HPDE6-E6E7 (cell line): ENCODE measurements at regions not wholly inside any gene's neighbourhood (a gene's known extent, or its start where the extent isn't known, plus 50 kb on each side); places are given as distances from the start of the nearest gene placed in this dataset.
"Not testable (repeated sequence)": the region's sequence is repeated elsewhere in the genome, so short reads cannot be mapped to it uniquely, and the experiment has no call there.

ENCODE experiments used
- DNase-seq: peaks from one replicate; pipeline ENCODE4 v3.0.0; 2011; ENCODE audit warnings: missing footprints; ENCODE audit errors: extremely low spot score

- DNase-seq: no peak
Measured at GRCh38 chr2:129189617-129190319, 789.7 kb upstream of the RAB6C start.

GRCh38 chr2:129190494-129190893, 789.0 kb upstream of the RAB6C start:
- DNase-seq: no peak

- DNase-seq: no peak
Measured at GRCh38 chr2:129191530-129191929, 787.9 kb upstream of the RAB6C start.

GRCh38 chr2:129192117-129192516, 787.3 kb upstream of the RAB6C start:
- no peak for DNase-seq

- DNase-seq: no peak
Measured at GRCh38 chr2:129192841-129193253, 786.6 kb upstream of the RAB6C start.

GRCh38 chr2:129193961-129194360, 785.5 kb upstream of the RAB6C start:
- no peak for DNase-seq

GRCh38 chr2:129199501-129199900, 780.0 kb upstream of the RAB6C start:
- DNase-seq: no peak

- DNase-seq: no peak
Measured at GRCh38 chr2:129201696-129202095, 777.8 kb upstream of the RAB6C start.

- no peak for DNase-seq
Measured at GRCh38 chr2:129203331-129203730, 776.1 kb upstream of the RAB6C start.

GRCh38 chr2:129204581-129204980, 774.9 kb upstream of the RAB6C start:
- not testable (repeated sequence) for DNase-seq

GRCh38 chr2:129205176-129205575, 774.3 kb upstream of the RAB6C start:
- DNase-seq: no peak

- DNase-seq: no peak
Measured at GRCh38 chr2:129205766-129206165, 773.7 kb upstream of the RAB6C start.

GRCh38 chr2:129212299-129212958, 767.0 kb upstream of the RAB6C start:
- DNase-seq: no peak

GRCh38 chr2:129224022-129224421, 755.4 kb upstream of the RAB6C start:
- no peak for DNase-seq

- no peak for DNase-seq
Measured at GRCh38 chr2:129224486-129224885, 755.0 kb upstream of the RAB6C start.

- no peak for DNase-seq
Measured at GRCh38 chr2:129229196-129229595, 750.3 kb upstream of the RAB6C start.

- DNase-seq: no peak
Measured at GRCh38 chr2:129229830-129230441, 749.5 kb upstream of the RAB6C start.

- DNase-seq: no peak
Measured at GRCh38 chr2:129231924-129232323, 747.5 kb upstream of the RAB6C start.

- DNase-seq: no peak
Measured at GRCh38 chr2:129233166-129233565, 746.3 kb upstream of the RAB6C start.

GRCh38 chr2:129233751-129234406, 745.6 kb upstream of the RAB6C start:
- DNase-seq: peak; percentile 25

GRCh38 chr2:129236601-129237000, 742.9 kb upstream of the RAB6C start:
- no peak for DNase-seq

- no peak for DNase-seq
Measured at GRCh38 chr2:129237966-129238725, 741.3 kb upstream of the RAB6C start.
